Skin of body (tissue), 1 donor: ENCODE measurements at regions not wholly inside any gene's neighbourhood (a gene's known extent, or its start where the extent isn't known, plus 50 kb on each side); places are given as distances from the start of the nearest gene placed in this dataset. TPM values are rescaled to one million over a fixed set of nuclear protein-coding genes. Genes with fewer than 3 reads are reported as not detected.

Source experiments
- small RNA-seq: library from RNA; depleted of rRNA; stranded (forward); fragments of <200 nt; gene quantifications from one replicate; pipeline ENCODE3, GENCODE V24; 2014; ENCODE audit warnings: low replicate concordance

Small RNAs in the stretch of these regions (small RNA-seq; reads per million reads assigned to genes)
- gene AC004004.1 = not detected
